Neutrophil (primary cell): ENCODE measurements at regions not wholly inside any gene's neighbourhood (a gene's known extent, or its start where the extent isn't known, plus 50 kb on each side); places are given as distances from the start of the nearest gene placed in this dataset.
"Not testable (repeated sequence)": the region's sequence is repeated elsewhere in the genome, so short reads cannot be mapped to it uniquely, and the experiment has no call there.

Experiments used
- H3K27ac ChIP-seq: fragments of 200-600 bp; sonication (generic); 2 replicates; pipeline ENCODE4 v1.5.1; 2016; ENCODE audit warnings: mild to moderate bottlenecking, moderate library complexity
- H3K27me3 ChIP-seq: fragments of 200-600 bp; sonication (generic); 2 replicates; pipeline ENCODE4 v1.6.0; 2016; ENCODE audit warnings: mild to moderate bottlenecking
- H3K36me3 ChIP-seq: fragments of 200-600 bp; sonication (generic); 2 replicates; pipeline ENCODE4 v1.5.1; 2017
- H3K4me1 ChIP-seq, 2 experiments: fragments of 200-600 bp in 1 of 2; sonication (generic) in 1 of 2; 1 replicate in 1 of 2; 2 replicates in 1 of 2; pipeline versions ENCODE4 v1.5.1 to v1.6.1; 2013 to 2016; ENCODE audit warnings: low read depth in 1 of 2, low read length in 1 of 2, mild to moderate bottlenecking in 1 of 2, moderate library complexity in 1 of 2; ENCODE audit not compliant: control insufficient read depth in 1 of 2, insufficient read depth in 1 of 2
- H3K4me3 ChIP-seq, 2 experiments: fragments of 200-600 bp in 1 of 2; sonication (generic) in 1 of 2; 1 replicate in 1 of 2; 2 replicates in 1 of 2; pipeline ENCODE4 v1.5.1; 2013 to 2016; ENCODE audit warnings: low read depth in 1 of 2, low read length in 1 of 2, mild to moderate bottlenecking in 1 of 2, moderate library complexity in 1 of 2
- H3K9me3 ChIP-seq: fragments of 200-600 bp; sonication (generic); 2 replicates; pipeline ENCODE4 v1.5.1; 2016
- CTCF ChIP-seq: fragments of 200-600 bp; sonication (generic); IDR thresholded peaks from 2 replicates; pipeline ENCODE4 v1.5.1; 2016; ENCODE audit warnings: antibody characterized with exemption

GRCh38 chrX:122272011-122272410 is 912.1 kb upstream of the GRIA3 start:
- H3K4me1 ChIP-seq, result no peaks in the 10 kb centered on the region
- TF ChIP-seq CTCF, result no peak
- H3K27me3 ChIP-seq, result no peaks in the 10 kb centered on the region
- H3K36me3 ChIP-seq, result no peaks in the 10 kb centered on the region
- H3K9me3 ChIP-seq, result no peaks in the 10 kb centered on the region
- H3K4me3 ChIP-seq, result no peak overlapping the region
- H3K27ac ChIP-seq, result no peak overlapping the region

GRCh38 chrX:122279746-122280145 is 904.3 kb upstream of the GRIA3 start:
- H3K4me3 ChIP-seq, result no peak overlapping the region
- no peaks in the 10 kb centered on the region for H3K9me3 ChIP-seq
- TF ChIP-seq CTCF, result no peak
- H3K27ac ChIP-seq, result no peak overlapping the region
- no peaks in the 10 kb centered on the region for H3K27me3 ChIP-seq
- no peaks in the 10 kb centered on the region for H3K4me1 ChIP-seq
- H3K36me3 ChIP-seq, result no peaks in the 10 kb centered on the region

GRCh38 chrX:122299822-122300221 is 884.3 kb upstream of the GRIA3 start:
- not testable (repeated sequence) for H3K9me3 ChIP-seq, H3K4me1 ChIP-seq, H3K4me3 ChIP-seq, H3K27me3 ChIP-seq, H3K27ac ChIP-seq, H3K36me3 ChIP-seq

- no peaks in the 10 kb centered on the region for H3K4me1 ChIP-seq
- no peak overlapping the region for H3K27ac ChIP-seq
- H3K27me3 ChIP-seq, result no peaks in the 10 kb centered on the region
- no peak for TF ChIP-seq CTCF
- H3K36me3 ChIP-seq, result no peaks in the 10 kb centered on the region
- H3K9me3 ChIP-seq, result no peaks in the 10 kb centered on the region
- no peak overlapping the region for H3K4me3 ChIP-seq
These were observed 882.6 kb upstream of the GRIA3 start for GRCh38 chrX:122301491-122301890.

- Histone ChIP-seq H3K27me3 (no peaks in the 10 kb centered on the region), H3K9me3 (no peaks in the 10 kb centered on the region), H3K27ac (no peak overlapping the region), H3K36me3 (no peaks in the 10 kb centered on the region), H3K4me3 (no peak overlapping the region), H3K4me1 (no peaks in the 10 kb centered on the region)
- TF ChIP-seq CTCF, result no peak
These were observed 880.3 kb upstream of the GRIA3 start for GRCh38 chrX:122303761-122304160.

- H3K4me3 ChIP-seq, result no peak overlapping the region
- no peaks in the 10 kb centered on the region for H3K27me3 ChIP-seq
- H3K27ac ChIP-seq, result no peak overlapping the region
- TF ChIP-seq CTCF, result no peak
- no peaks in the 10 kb centered on the region for H3K9me3 ChIP-seq
- H3K4me1 ChIP-seq, result no peaks in the 10 kb centered on the region
- H3K36me3 ChIP-seq, result no peaks in the 10 kb centered on the region
These were observed 839.3 kb upstream of the GRIA3 start for GRCh38 chrX:122344816-122345215.
